ENCODE measurements at regions not wholly inside any gene's neighbourhood (a gene's known extent, or its start where the extent isn't known, plus 50 kb on each side); places are given as distances from the start of the nearest gene placed in this dataset.

DNA sequence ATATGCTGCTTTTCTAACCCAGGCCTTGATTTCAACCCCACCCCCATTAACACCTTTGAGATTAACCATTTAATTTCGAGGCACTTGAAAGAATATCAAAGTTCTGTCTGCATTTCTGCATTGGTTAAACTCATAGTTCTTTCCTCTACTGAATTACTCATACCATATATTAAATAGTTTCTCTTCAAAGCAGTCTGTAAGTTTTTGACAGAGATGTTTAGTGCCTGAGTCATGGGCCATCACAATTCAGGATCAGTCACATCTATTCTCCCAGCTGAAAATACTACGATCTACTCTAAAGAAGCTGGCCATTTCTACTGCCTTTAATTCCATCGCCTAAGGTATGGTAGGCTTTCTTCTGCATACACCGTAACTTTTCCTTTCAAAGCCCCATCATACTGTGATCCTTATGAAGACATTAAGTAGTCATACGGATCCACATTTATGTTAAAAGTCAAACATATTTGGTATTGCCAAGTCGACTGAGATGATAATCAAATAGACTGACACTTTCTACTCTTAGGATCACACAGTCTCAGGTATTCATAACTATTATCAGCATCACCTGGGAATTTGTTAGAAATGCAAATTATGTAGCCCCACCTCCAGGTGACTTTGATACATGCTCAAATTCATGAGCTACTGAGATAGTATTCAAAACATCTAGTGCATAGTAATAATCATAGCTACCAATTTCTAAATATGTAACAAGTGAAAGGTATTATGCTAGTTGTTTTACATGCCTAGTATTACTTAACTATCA is 489.4 kb upstream of the IL12A start:
- TF ChIP-seq, protein P1, sequence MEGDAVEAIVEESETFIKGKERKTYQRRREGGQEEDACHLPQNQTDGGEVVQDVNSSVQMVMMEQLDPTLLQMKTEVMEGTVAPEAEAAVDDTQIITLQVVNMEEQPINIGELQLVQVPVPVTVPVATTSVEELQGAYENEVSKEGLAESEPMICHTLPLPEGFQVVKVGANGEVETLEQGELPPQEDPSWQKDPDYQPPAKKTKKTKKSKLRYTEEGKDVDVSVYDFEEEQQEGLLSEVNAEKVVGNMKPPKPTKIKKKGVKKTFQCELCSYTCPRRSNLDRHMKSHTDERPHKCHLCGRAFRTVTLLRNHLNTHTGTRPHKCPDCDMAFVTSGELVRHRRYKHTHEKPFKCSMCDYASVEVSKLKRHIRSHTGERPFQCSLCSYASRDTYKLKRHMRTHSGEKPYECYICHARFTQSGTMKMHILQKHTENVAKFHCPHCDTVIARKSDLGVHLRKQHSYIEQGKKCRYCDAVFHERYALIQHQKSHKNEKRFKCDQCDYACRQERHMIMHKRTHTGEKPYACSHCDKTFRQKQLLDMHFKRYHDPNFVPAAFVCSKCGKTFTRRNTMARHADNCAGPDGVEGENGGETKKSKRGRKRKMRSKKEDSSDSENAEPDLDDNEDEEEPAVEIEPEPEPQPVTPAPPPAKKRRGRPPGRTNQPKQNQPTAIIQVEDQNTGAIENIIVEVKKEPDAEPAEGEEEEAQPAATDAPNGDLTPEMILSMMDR (IDR thresholded peaks at IDR 0.05), result no peak
- no peak for TF ChIP-seq POLR2A (IDR thresholded peaks at IDR 0.05)
- no peak for TF ChIP-seq POLR2AphosphoS5 (IDR thresholded peaks at IDR 0.05)
